UCSD-AML1 (cell line): ENCODE measurements at regions not wholly inside any gene's neighbourhood (a gene's known extent, or its start where the extent isn't known, plus 50 kb on each side); places are given as distances from the start of the nearest gene placed in this dataset.

ENCODE experiments used
- DNase-seq: peaks from one replicate; lab custom pipeline; 2025; ENCODE audit not compliant: unreplicated experiment; lab: John Stamatoyannopoulos, UW

- DNase-seq: no peak
Observed at GRCh38 chr12:102601621-102602020, 121.3 kb upstream of the IGF1 start.

GRCh38 chr12:102596687-102597086, 116.3 kb upstream of the IGF1 start:
- DNase-seq: no peak

- no peak for DNase-seq
Observed at GRCh38 chr12:102596031-102596430, 115.7 kb upstream of the IGF1 start.

- DNase-seq: no peak
Observed at GRCh38 chr12:102595315-102595714, 115.0 kb upstream of the IGF1 start.

GRCh38 chr12:102593134-102593533, 112.8 kb upstream of the IGF1 start:
- DNase-seq: no peak

- DNase-seq: no peak
Observed at GRCh38 chr12:102592134-102592533, 111.8 kb upstream of the IGF1 start.

- no peak for DNase-seq
Observed at GRCh38 chr12:102573237-102573636, 92.9 kb upstream of the IGF1 start.

GRCh38 chr12:102571889-102572288, 91.5 kb upstream of the IGF1 start:
- DNase-seq: no peak

GRCh38 chr12:102570256-102570655, 89.9 kb upstream of the IGF1 start:
- no peak for DNase-seq

- no peak for DNase-seq
Observed at GRCh38 chr12:102569803-102570202, 89.4 kb upstream of the IGF1 start.

GRCh38 chr12:102568276-102568675, 87.9 kb upstream of the IGF1 start:
- no peak for DNase-seq

- DNase-seq: no peak
Observed at GRCh38 chr12:102567031-102567985, 86.9 kb upstream of the IGF1 start.

GRCh38 chr12:102565555-102565954, 85.2 kb upstream of the IGF1 start:
- no peak for DNase-seq

- DNase-seq: no peak
Observed at GRCh38 chr12:102564026-102564425, 83.7 kb upstream of the IGF1 start.

GRCh38 chr12:102562836-102563425, 82.6 kb upstream of the IGF1 start:
- DNase-seq: no peak

GRCh38 chr12:102551186-102551585, 70.8 kb upstream of the IGF1 start:
- DNase-seq: no peak

- DNase-seq: no peak
Observed at GRCh38 chr12:102549691-102550090, 69.3 kb upstream of the IGF1 start.

- no peak for DNase-seq
Observed at GRCh38 chr12:102548543-102548942, 68.2 kb upstream of the IGF1 start.

GRCh38 chr12:102543494-102544485, 63.4 kb upstream of the IGF1 start:
- DNase-seq: no peak

- no peak for DNase-seq
Observed at GRCh38 chr12:102542816-102543440, 62.6 kb upstream of the IGF1 start.
